ENCODE measurements at regions not wholly inside any gene's neighbourhood (a gene's known extent, or its start where the extent isn't known, plus 50 kb on each side); places are given as distances from the start of the nearest gene placed in this dataset.

GRCh38 chr6:112481211-112481610, 134.1 kb downstream of the RFPL4B start:
- TF ChIP-seq POLR2A (IDR thresholded peaks at IDR 0.05; ENCODE audit: extremely low read depth, insufficient read length), result no peak
- no peak for TF ChIP-seq CTCF (IDR thresholded peaks at IDR 0.05; ENCODE audit: low read depth, low read length)
- TF ChIP-seq MYC (IDR thresholded peaks at IDR 0.05; ENCODE audit: low read depth, low read length), result no peak
- H3K4me3 ChIP-seq (ENCODE audit: low read depth, low read length), result no peak overlapping the region
- no peak for DNase-seq (ENCODE audit: low read depth)

GRCh38 chr6:112482373-112482772, 135.2 kb downstream of the RFPL4B start:
- DNase-seq (ENCODE audit: low read depth), result no peak
- H3K4me3 ChIP-seq (ENCODE audit: low read depth, low read length), result no peak overlapping the region
- TF ChIP-seq POLR2A (IDR thresholded peaks at IDR 0.05; ENCODE audit: extremely low read depth, insufficient read length) (no peak), MAX (IDR thresholded peaks at IDR 0.05; ENCODE audit: low read depth, low read length) (no peak), MYC (IDR thresholded peaks at IDR 0.05; ENCODE audit: low read depth, low read length) (no peak), CTCF (IDR thresholded peaks at IDR 0.05; ENCODE audit: low read depth, low read length) (no peak)

GRCh38 chr6:112485120-112485826, 138.1 kb downstream of the RFPL4B start:
- H3K4me3 ChIP-seq (ENCODE audit: low read depth, low read length), result no peak overlapping the region
- no peak for DNase-seq (ENCODE audit: low read depth)
- TF ChIP-seq MAX (IDR thresholded peaks at IDR 0.05; ENCODE audit: low read depth, low read length) (no peak), POLR2A (IDR thresholded peaks at IDR 0.05; ENCODE audit: extremely low read depth, insufficient read length) (no peak), CTCF (IDR thresholded peaks at IDR 0.05; ENCODE audit: low read depth, low read length) (no peak), MYC (IDR thresholded peaks at IDR 0.05; ENCODE audit: low read depth, low read length) (no peak)

- TF ChIP-seq CTCF (IDR thresholded peaks at IDR 0.05; ENCODE audit: low read depth, low read length), result no peak
- TF ChIP-seq POLR2A (IDR thresholded peaks at IDR 0.05; ENCODE audit: extremely low read depth, insufficient read length), result no peak
- no peak for TF ChIP-seq MAX (IDR thresholded peaks at IDR 0.05; ENCODE audit: low read depth, low read length)
- no peak for TF ChIP-seq MYC (IDR thresholded peaks at IDR 0.05; ENCODE audit: low read depth, low read length)
- DNase-seq (ENCODE audit: low read depth), result no peak
- H3K4me3 ChIP-seq (ENCODE audit: low read depth, low read length), result no peak overlapping the region
Measured at GRCh38 chr6:112485827-112486212, 138.7 kb downstream of the RFPL4B start.

- TF ChIP-seq CTCF (IDR thresholded peaks at IDR 0.05; ENCODE audit: low read depth, low read length) (no peak), POLR2A (IDR thresholded peaks at IDR 0.05; ENCODE audit: extremely low read depth, insufficient read length) (no peak), MAX (IDR thresholded peaks at IDR 0.05; ENCODE audit: low read depth, low read length) (no peak), MYC (IDR thresholded peaks at IDR 0.05; ENCODE audit: low read depth, low read length) (no peak)
- no peak overlapping the region for H3K4me3 ChIP-seq (ENCODE audit: low read depth, low read length)
- no peak for DNase-seq (ENCODE audit: low read depth)
Measured at GRCh38 chr6:112486454-112486853, 139.3 kb downstream of the RFPL4B start.

- DNase-seq (ENCODE audit: low read depth), result no peak
- no peak overlapping the region for H3K4me3 ChIP-seq (ENCODE audit: low read depth, low read length)
- TF ChIP-seq CTCF (IDR thresholded peaks at IDR 0.05; ENCODE audit: low read depth, low read length) (no peak), MYC (IDR thresholded peaks at IDR 0.05; ENCODE audit: low read depth, low read length) (no peak), MAX (IDR thresholded peaks at IDR 0.05; ENCODE audit: low read depth, low read length) (no peak), POLR2A (IDR thresholded peaks at IDR 0.05; ENCODE audit: extremely low read depth, insufficient read length) (no peak)
Measured at GRCh38 chr6:112488238-112488637, 141.1 kb downstream of the RFPL4B start.

All from NB4 (cell line).